Activated naive CD4-positive, alpha-beta T cell treated with anti-CD3 and anti-CD28 coated beads for 36 hours (primary cell): ENCODE measurements at regions not wholly inside any gene's neighbourhood (a gene's known extent, or its start where the extent isn't known, plus 50 kb on each side); places are given as distances from the start of the nearest gene placed in this dataset.

Experiments
- CTCF ChIA-PET: fragments of 350-600 bp; sonication (Branson Sonifier 250); formaldehyde crosslinking; loops from one replicate; lab custom pipeline; 2021; ENCODE audit warnings: antibody characterized with exemption; lab: Charles Lee
- DNase-seq: peaks from one replicate; pipeline ENCODE4 v3.0.0-alpha.2; 2020
- H3K27ac Mint-ChIP-seq: one replicate; pipeline ENCODE4 v1.8.0; 2021; ENCODE audit warnings: mild to moderate bottlenecking, mixed read lengths
- H3K27me3 Mint-ChIP-seq: one replicate; pipeline ENCODE4 v1.8.0; 2021; ENCODE audit warnings: low read depth, mixed read lengths
- H3K36me3 Mint-ChIP-seq: one replicate; pipeline ENCODE4 v1.8.0; 2021; ENCODE audit warnings: low read depth, mixed read lengths
- H3K4me1 Mint-ChIP-seq: one replicate; pipeline ENCODE4 v1.8.0; 2021; ENCODE audit warnings: low read depth, mixed read lengths
- H3K4me3 Mint-ChIP-seq: one replicate; pipeline ENCODE4 v1.8.0; 2021; ENCODE audit warnings: mild to moderate bottlenecking, moderate library complexity, mixed read lengths
- H3K9me3 Mint-ChIP-seq: one replicate; pipeline ENCODE4 v1.8.0; 2021; ENCODE audit warnings: mixed read lengths
- intact Hi-C: fragments of 100-400 bp; cut with micrococcal nuclease; formaldehyde crosslinking; loops from one replicate; pipeline ENCODE4 v1.15.1; 2023

DNA sequence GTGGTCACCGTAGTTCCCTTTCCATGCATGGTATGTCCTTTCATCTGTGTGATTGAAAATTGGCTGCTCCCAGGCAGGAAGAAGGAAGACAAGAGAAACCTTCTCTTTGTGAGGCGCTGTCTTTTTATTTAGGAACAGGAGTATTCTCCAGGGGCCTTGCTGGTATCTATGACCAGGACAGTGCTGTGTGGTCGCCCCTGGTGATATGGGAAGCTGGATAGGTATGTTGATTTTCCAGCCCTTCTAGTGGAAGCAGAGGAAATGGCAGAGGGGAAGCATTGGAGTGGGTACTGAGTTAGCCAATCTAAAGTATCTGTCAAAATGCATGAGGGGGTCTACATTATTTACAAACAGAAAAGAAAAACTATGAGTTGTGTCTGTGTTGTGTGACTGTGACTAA, 226.6 kb downstream of the MTX2 start:
- no peaks in the 10 kb centered on the region for H3K9me3 Mint-ChIP-seq
- no peak overlapping the region for H3K4me3 Mint-ChIP-seq
- H3K4me1 Mint-ChIP-seq, result no peaks in the 10 kb centered on the region
- H3K36me3 Mint-ChIP-seq, result no peaks in the 10 kb centered on the region
- intact Hi-C loops, result no loop called here
- no peak for DNase-seq
- H3K27ac Mint-ChIP-seq, result no peak overlapping the region
- peaks cover 16% of the 10 kb centered on the region for H3K27me3 Mint-ChIP-seq
- CTCF ChIA-PET, result no interaction called here

DNA sequence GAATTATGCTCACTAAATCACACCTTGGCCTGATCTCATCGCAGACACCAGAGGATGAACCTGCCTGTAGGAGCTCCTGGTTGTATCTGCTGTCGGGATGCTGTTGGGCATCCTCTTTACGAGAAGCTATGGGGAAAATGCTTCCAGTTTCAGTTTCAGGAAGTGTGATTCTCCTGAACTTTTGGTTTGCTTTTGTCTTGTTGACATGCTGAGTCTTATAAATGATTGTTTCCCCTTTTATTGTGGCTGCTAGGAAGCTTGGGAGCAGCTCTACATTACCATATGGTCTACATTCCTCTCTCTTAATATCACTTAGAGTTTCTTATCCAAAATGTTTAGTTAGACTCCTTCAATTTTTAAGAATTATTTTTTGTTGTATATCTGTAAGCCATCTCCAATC, 227.5 kb downstream of the MTX2 start:
- Mint-ChIP-seq H3K4me1 (no peaks in the 10 kb centered on the region), H3K27me3 (peaks cover 21% of the 10 kb centered on the region), H3K9me3 (no peaks in the 10 kb centered on the region), H3K27ac (no peak overlapping the region), H3K4me3 (no peak overlapping the region), H3K36me3 (no peaks in the 10 kb centered on the region)
- no peak for DNase-seq
- CTCF ChIA-PET, result interaction anchor here (0.9 kb wide), 1 partner anchor 64 kb away, joined by 5 read pairs; no protein-coding TSS in a partner anchor
- intact Hi-C loops, result no loop called here

DNA sequence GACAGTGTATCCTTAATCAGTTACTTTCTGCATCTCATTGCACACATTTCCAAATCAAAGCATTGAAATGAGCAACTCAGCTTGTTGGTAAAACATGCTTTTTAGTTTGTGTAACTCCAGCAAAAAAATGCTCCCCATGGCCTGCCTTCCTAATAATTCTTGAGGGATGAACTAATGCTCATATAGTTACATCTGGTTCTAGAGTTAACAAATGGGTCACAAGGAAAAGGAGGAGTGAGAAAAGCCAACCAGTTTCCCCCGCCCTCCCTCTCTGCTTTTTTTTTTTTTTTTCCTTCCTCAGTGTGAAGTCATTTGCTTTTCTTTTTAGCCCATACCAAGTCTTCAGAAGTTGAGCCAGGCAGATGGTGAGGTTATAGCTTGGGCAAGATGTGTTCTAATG, 231.7 kb downstream of the MTX2 start:
- H3K27ac Mint-ChIP-seq, result no peak overlapping the region
- CTCF ChIA-PET, result interaction anchor here (0.7 kb wide), 1 partner anchor 77 kb away, joined by 3 read pairs; no protein-coding TSS in a partner anchor
- intact Hi-C loops, result no loop called here
- H3K4me1 Mint-ChIP-seq, result no peaks in the 10 kb centered on the region
- no peaks in the 10 kb centered on the region for H3K36me3 Mint-ChIP-seq
- peaks cover 25% of the 10 kb centered on the region for H3K27me3 Mint-ChIP-seq
- no peaks in the 10 kb centered on the region for H3K9me3 Mint-ChIP-seq
- no peak overlapping the region for H3K4me3 Mint-ChIP-seq
- DNase-seq, result no peak

DNA sequence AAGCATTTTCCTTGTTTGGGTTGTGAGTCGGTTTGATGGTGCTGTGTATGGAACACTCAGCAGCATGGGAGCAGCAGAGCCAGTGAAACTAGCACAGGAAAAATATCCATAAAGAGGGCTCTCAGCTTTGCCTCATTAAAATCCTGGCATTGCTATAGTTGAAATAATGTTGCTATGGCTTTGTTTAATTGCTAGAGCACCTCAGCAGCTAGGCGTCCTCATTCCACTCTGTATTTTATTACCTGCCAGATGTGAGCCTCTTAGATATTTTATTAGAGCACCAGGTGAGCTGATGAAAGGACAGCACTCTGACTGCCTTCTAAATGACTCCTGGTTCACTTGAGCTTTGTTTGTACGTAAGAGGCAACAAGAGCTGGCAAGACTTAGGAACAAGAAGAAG, 232.4 kb downstream of the MTX2 start:
- H3K27ac Mint-ChIP-seq, result no peak overlapping the region
- CTCF ChIA-PET, result interaction anchor here (0.7 kb wide), 1 partner anchor 76 kb away, joined by 3 read pairs; no protein-coding TSS in a partner anchor
- peaks cover 23% of the 10 kb centered on the region for H3K27me3 Mint-ChIP-seq
- no peak overlapping the region for H3K4me3 Mint-ChIP-seq
- H3K36me3 Mint-ChIP-seq, result no peaks in the 10 kb centered on the region
- no peaks in the 10 kb centered on the region for H3K4me1 Mint-ChIP-seq
- no peak for DNase-seq
- H3K9me3 Mint-ChIP-seq, result no peaks in the 10 kb centered on the region
- intact Hi-C loops, result no loop called here

DNA sequence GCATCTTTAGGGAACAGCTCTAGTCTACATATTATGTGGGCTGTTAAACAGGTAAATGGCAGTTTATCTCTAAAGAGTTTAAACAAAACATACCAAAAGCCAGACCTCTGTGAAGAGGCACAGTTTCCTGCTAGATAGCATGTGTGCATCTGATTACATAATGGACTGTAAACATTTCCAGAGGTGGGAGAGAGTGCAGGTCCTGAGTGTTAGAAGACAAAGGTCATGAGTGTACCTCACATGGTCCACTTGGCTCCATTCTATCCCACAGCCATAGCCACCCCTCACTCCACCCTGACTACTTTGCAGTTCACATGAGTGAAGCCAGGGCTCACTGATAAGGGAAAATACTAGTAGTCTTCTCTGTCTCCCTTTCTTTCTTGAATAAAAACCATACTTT, 233.4 kb downstream of the MTX2 start:
- peaks cover 23% of the 10 kb centered on the region for H3K27me3 Mint-ChIP-seq

DNA sequence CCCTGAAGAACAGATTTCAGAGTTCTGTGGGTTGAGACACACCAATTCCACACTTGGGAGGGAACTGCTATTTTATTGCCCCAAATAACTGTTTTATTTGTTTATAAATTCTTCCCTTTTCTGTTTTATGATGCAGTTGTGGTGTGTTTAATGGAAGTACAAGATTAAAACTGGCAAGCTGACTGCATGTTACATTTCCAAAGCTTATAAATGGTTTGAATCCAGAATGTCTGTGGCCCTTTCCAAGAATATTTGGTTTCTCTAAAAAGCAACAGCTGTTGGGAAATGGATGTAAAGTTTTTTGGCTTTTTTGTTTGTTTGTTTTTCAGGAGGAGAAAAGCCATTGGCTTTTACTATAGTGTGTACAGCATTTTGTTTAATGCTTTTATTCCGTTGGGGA, 234.5 kb downstream of the MTX2 start:
- peaks cover 21% of the 10 kb centered on the region for H3K27me3 Mint-ChIP-seq
- no peaks in the 10 kb centered on the region for H3K9me3 Mint-ChIP-seq
- CTCF ChIA-PET, result interaction anchor here (0.9 kb wide), 1 partner anchor 19 kb away, joined by 4 read pairs; no protein-coding TSS in a partner anchor
- H3K36me3 Mint-ChIP-seq, result no peaks in the 10 kb centered on the region
- no peak overlapping the region for H3K27ac Mint-ChIP-seq
- no peaks in the 10 kb centered on the region for H3K4me1 Mint-ChIP-seq
- intact Hi-C loops, result no loop called here
- no peak overlapping the region for H3K4me3 Mint-ChIP-seq
- DNase-seq, result no peak

More for the DNA sequence above, 233.4 kb downstream of the MTX2 start:
- DNase-seq, result no peak
- Mint-ChIP-seq H3K4me3 (no peak overlapping the region), H3K4me1 (no peaks in the 10 kb centered on the region), H3K9me3 (no peaks in the 10 kb centered on the region), H3K36me3 (no peaks in the 10 kb centered on the region), H3K27ac (no peak overlapping the region)
- CTCF ChIA-PET, result no interaction called here
- intact Hi-C loops, result no loop called here

DNA sequence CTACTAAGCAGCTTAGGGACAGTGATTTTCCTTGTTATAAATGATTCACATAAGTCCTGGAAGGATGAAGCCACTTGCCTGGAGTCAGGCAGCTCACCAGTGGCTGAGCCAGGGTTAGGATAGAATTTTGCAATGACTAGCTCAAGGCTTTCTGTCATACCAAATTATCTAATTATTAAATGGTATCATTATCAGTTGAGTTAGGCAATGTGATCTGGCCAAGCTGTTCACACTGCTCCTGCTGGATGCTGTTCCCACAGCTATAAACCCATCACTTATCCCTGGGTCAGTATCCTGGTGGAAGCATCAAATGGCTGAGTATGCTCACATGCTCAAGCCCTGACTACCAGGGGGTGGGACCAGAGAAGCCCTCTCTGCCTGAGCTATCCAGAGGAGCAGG, 235.2 kb downstream of the MTX2 start:
- intact Hi-C loops, result no loop called here
- no peaks in the 10 kb centered on the region for H3K4me1 Mint-ChIP-seq
- no peaks in the 10 kb centered on the region for H3K9me3 Mint-ChIP-seq

DNA sequence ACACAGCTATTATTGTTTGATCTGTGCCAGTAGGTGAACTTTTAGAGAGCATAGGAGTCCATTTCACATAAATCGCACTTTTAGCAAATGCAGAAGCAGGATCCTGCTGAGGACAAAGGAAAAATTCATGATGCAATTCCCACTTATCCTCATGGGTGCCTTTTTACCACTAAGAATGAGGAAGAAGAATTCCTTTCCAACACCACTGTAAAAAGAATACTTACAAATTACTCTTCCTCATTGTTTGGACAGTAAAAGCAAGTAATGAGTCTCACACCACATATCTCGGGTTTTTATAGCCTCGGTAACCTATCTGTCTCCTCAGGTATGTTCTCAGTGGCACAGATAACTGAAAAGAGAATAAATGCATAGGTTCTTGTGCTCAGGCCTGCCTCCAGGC, 238.5 kb downstream of the MTX2 start:
- Mint-ChIP-seq H3K4me3 (no peak overlapping the region), H3K36me3 (no peaks in the 10 kb centered on the region), H3K27ac (no peak overlapping the region), H3K27me3 (peaks cover 9% of the 10 kb centered on the region), H3K4me1 (no peaks in the 10 kb centered on the region), H3K9me3 (no peaks in the 10 kb centered on the region)
- intact Hi-C loops, result no loop called here
- no peak for DNase-seq
- CTCF ChIA-PET, result no interaction called here

More for the DNA sequence above, 235.2 kb downstream of the MTX2 start:
- CTCF ChIA-PET, result interaction anchor here (0.9 kb wide), 1 partner anchor 20 kb away, joined by 4 read pairs; no protein-coding TSS in a partner anchor
- H3K27ac Mint-ChIP-seq, result no peak overlapping the region
- no peak for DNase-seq
- H3K36me3 Mint-ChIP-seq, result no peaks in the 10 kb centered on the region
- peaks cover 21% of the 10 kb centered on the region for H3K27me3 Mint-ChIP-seq
- no peak overlapping the region for H3K4me3 Mint-ChIP-seq

DNA sequence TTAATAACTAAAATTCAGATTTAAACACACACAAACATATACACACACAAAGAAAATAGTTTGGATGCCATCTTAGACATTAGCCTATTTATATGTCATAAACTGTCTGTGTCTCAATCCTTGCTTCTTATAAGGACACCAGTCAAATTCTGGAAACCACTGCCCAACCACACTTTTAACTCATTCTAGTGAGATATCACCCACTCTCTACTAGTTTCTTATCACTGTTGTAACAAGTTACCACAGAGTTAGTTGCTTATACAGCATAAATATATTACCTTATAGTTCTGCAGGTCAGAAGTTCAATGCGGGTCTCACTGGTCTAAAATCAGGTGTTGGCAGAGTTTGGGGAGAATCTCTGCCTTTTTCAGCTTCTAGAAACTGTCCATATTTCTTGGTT, 239.1 kb downstream of the MTX2 start:
- intact Hi-C loops, result no loop called here
- Mint-ChIP-seq H3K9me3 (no peaks in the 10 kb centered on the region), H3K36me3 (no peaks in the 10 kb centered on the region), H3K27me3 (peaks cover 8% of the 10 kb centered on the region), H3K4me3 (no peak overlapping the region), H3K27ac (no peak overlapping the region), H3K4me1 (no peaks in the 10 kb centered on the region)
- CTCF ChIA-PET, result no interaction called here
- DNase-seq, result no peak

DNA sequence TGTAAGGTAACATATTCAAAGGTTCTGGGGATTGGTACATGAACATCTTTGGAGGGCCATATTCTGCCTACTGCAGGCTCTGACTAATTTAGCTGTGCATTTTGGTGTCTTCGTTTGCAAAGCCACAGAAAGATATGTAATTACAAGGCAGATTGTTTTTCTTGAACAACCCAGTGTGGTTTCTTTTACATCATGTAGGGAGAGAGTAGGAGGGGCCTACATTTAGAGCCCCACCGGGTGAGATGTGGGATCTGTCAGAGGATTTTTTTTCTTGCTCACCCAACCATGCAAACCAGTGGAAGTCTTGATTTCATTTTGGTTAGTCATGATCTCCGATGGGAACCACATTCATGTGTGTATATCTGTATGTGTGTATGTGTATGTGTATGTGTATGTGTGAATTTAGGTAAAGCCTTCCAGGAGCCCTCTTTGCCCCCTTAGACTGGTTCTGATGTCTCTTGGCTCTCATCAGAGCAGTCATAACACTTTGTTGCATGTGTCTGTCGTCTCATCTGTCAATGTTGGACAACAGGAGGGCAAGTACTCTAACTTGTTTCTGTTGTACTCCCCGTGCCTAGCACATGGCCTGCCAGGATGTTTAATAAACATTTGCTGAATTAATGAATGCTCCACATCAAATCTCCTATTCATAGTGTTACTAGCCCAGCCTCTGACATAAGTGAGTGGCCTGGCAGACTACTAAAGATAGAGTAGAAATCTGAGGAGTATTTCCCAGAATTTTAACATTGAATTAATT, 239.9 kb downstream of the MTX2 start:
- peaks cover 6% of the 10 kb centered on the region for H3K27me3 Mint-ChIP-seq
- intact Hi-C loops, result no loop called here
- CTCF ChIA-PET, result no interaction called here
- H3K9me3 Mint-ChIP-seq, result no peaks in the 10 kb centered on the region
- no peaks in the 10 kb centered on the region for H3K36me3 Mint-ChIP-seq
- DNase-seq, result no peak
- no peaks in the 10 kb centered on the region for H3K4me1 Mint-ChIP-seq
- no peak overlapping the region for H3K4me3 Mint-ChIP-seq
- H3K27ac Mint-ChIP-seq, result no peak overlapping the region

DNA sequence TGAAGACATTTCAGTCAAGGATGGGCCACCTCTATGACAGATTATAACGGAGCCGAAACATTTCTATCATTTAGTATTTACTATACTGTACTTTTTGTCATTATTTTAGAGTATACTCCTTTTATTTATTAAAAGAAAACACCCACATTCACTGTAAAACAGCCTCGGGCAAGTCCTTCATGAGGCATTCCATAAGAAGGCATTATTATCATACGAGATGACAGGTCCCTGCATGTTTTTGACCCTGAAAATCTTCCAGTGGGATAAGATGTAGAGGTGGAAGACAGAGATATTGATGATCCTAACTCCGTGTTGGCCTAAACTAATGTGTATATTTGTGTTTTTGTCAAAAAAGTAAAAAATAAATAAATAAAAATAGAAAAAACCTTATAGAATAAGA, 245.0 kb downstream of the MTX2 start:
- no peaks in the 10 kb centered on the region for H3K36me3 Mint-ChIP-seq
- intact Hi-C loops, result no loop called here
- H3K4me1 Mint-ChIP-seq, result peaks cover 3% of the 10 kb centered on the region
- H3K27me3 Mint-ChIP-seq, result no peaks in the 10 kb centered on the region
- no peak overlapping the region for H3K27ac Mint-ChIP-seq
- H3K4me3 Mint-ChIP-seq, result no peak overlapping the region
- DNase-seq, result no peak
- CTCF ChIA-PET, result no interaction called here
- no peaks in the 10 kb centered on the region for H3K9me3 Mint-ChIP-seq

DNA sequence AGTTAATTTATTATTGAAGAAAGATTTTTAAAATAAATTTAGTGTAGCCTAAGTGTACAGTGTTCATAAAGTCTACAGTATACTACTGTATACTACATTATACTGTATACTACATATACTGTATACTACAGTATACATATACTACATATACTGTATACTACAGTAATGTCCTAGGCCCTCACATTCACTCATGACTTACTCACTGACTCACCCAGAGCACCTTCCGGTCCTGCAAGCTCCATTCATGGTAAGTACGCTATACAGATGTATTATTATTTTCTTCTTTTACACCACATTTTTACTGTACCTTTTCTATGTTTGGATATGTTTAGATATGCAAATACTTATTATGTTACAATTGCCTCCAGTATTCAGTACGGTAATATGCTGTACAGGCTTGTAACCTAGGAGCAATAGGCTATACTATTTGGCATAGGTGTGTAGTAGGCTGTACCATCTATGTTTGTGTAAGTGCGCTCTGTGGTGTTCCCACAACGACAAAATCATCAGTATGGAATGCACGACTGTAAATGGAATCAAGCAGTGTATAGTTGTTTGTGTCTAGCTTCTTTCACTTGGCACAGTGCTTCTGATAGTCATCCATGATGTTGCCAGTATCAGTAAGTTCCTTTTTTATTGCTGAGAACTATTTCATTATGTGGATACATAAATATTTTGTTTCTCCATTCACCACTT, 245.7 kb downstream of the MTX2 start:
- Mint-ChIP-seq H3K4me1 (peaks cover 3% of the 10 kb centered on the region), H3K4me3 (no peak overlapping the region), H3K27ac (no peak overlapping the region), H3K9me3 (no peaks in the 10 kb centered on the region), H3K27me3 (no peaks in the 10 kb centered on the region), H3K36me3 (no peaks in the 10 kb centered on the region)
- intact Hi-C loops, result no loop called here
- no peak for DNase-seq
- CTCF ChIA-PET, result no interaction called here
